Breast epithelium (tissue), 4 donors: ENCODE measurements at regions not wholly inside any gene's neighbourhood (a gene's known extent, or its start where the extent isn't known, plus 50 kb on each side); places are given as distances from the start of the nearest gene placed in this dataset.

ENCODE experiments used
- DNase-seq, 2 donors: peaks; one replicate each; pipeline ENCODE4 v3.0.0-alpha.2; 2019; ENCODE audit warnings: low spot score in 2 of 2
- H3K27ac ChIP-seq, 2 donors: fragments of 200-600 bp; sonication (generic) in 1 of 2; one replicate each; pipeline ENCODE4 v1.5.1; 2016 to 2019; ENCODE audit warnings: mild to moderate bottlenecking in 1 of 2
- H3K27me3 ChIP-seq, 2 donors: fragments of 200-600 bp; sonication (generic) in 1 of 2; one replicate each; pipeline versions ENCODE4 v1.5.1 to v1.6.0; 2017 to 2019; ENCODE audit warnings: control low read depth in 1 of 2, mild to moderate bottlenecking in 1 of 2
- H3K36me3 ChIP-seq: fragments of 200-600 bp; one replicate; pipeline ENCODE4 v1.5.1; 2019
- H3K4me1 ChIP-seq, 2 donors: fragments of 200-600 bp; sonication (generic); one replicate each; pipeline ENCODE4 v1.5.1; 2016 to 2019; ENCODE audit warnings: control low read depth in 1 of 2
- H3K4me3 ChIP-seq, 3 donors: fragments of 200-600 bp; sonication (generic); 1 replicate in 2 of 3; 2 replicates in 1 of 3; pipeline ENCODE4 v1.5.1; 2016 to 2019; ENCODE audit warnings: mild to moderate bottlenecking in 3 of 3, moderate library complexity in 2 of 3
- H3K9me3 ChIP-seq, 2 donors: fragments of 200-600 bp; sonication (generic) in 1 of 2; one replicate each; pipeline ENCODE4 v1.5.1; 2016 to 2019; ENCODE audit warnings: control low read depth in 1 of 2
- CTCF ChIP-seq, 3 donors: fragments of 450-650 bp; IDR thresholded peaks; one replicate each; pipeline ENCODE4 v1.5.1; 2016 to 2017; ENCODE audit warnings: antibody characterized with exemption in 3 of 3, mild to moderate bottlenecking in 3 of 3, moderate library complexity in 3 of 3
- POLR2A ChIP-seq: fragments of 450-650 bp; IDR thresholded peaks from one replicate; pipeline ENCODE4 v1.6.1; 2016; ENCODE audit warnings: antibody characterized with exemption, mild to moderate bottlenecking, moderate library complexity
- POLR2AphosphoS5 ChIP-seq, 3 donors: sonication (generic); formaldehyde crosslinking; IDR thresholded peaks; one replicate each; pipeline ENCODE4 v1.6.1; 2017; ENCODE audit warnings: antibody characterized with exemption in 3 of 3
- intact Hi-C: fragments of 100-400 bp; cut with DNase I; formaldehyde crosslinking; loops from one replicate; pipeline ENCODE4 v1.15.1; 2023; ENCODE audit warnings: low total_unique reads

- Histone ChIP-seq H3K4me3 (no peak overlapping the region), H3K27me3 (no peaks in the 10 kb centered on the region), H3K36me3 (no peaks in the 10 kb centered on the region), H3K9me3 (no peaks in the 10 kb centered on the region), H3K4me1 (no peaks in the 10 kb centered on the region), H3K27ac (no peak overlapping the region)
- no peak for DNase-seq
- intact Hi-C loops = no loop called here
- TF ChIP-seq POLR2AphosphoS5 (IDR thresholded peaks at IDR 0.05) (no peak), CTCF (IDR thresholded peaks at IDR 0.05) (peak in 2 of 3 donors; percentile 31 to 32)
These were observed 154.1 kb upstream of the MMS22L start for GRCh38 chr6:97437087-97437486.

- no peaks in the 10 kb centered on the region for H3K4me1 ChIP-seq
- TF ChIP-seq POLR2AphosphoS5 (IDR thresholded peaks at IDR 0.05) = no peak
- TF ChIP-seq POLR2A = no peak
- no peak for TF ChIP-seq CTCF (IDR thresholded peaks at IDR 0.05)
- H3K36me3 ChIP-seq = no peaks in the 10 kb centered on the region
- H3K27me3 ChIP-seq = no peaks in the 10 kb centered on the region
- no peak for DNase-seq
- intact Hi-C loops = no loop called here
- no peak overlapping the region for H3K27ac ChIP-seq
- no peak overlapping the region for H3K4me3 ChIP-seq
- H3K9me3 ChIP-seq = no peaks in the 10 kb centered on the region
These were observed 155.1 kb upstream of the MMS22L start for GRCh38 chr6:97438011-97438671.

- TF ChIP-seq POLR2AphosphoS5 (IDR thresholded peaks at IDR 0.05) (no peak), POLR2A (no peak), CTCF (IDR thresholded peaks at IDR 0.05) (no peak)
These were observed 157.7 kb upstream of the MMS22L start for GRCh38 chr6:97440590-97441176.

GRCh38 chr6:97443408-97444080 lies 160.5 kb upstream of the MMS22L start:
- H3K4me1 ChIP-seq = no peaks in the 10 kb centered on the region
- intact Hi-C loops = no loop called here

More at GRCh38 chr6:97440590-97441176, 157.7 kb upstream of the MMS22L start:
- Histone ChIP-seq H3K9me3 (no peaks in the 10 kb centered on the region), H3K4me3 (no peak overlapping the region), H3K27ac (no peak overlapping the region), H3K4me1 (no peaks in the 10 kb centered on the region), H3K27me3 (no peaks in the 10 kb centered on the region), H3K36me3 (no peaks in the 10 kb centered on the region)
- no peak for DNase-seq
- intact Hi-C loops = no loop called here

More at GRCh38 chr6:97443408-97444080, 160.5 kb upstream of the MMS22L start:
- no peak for TF ChIP-seq POLR2A
- TF ChIP-seq CTCF (IDR thresholded peaks at IDR 0.05) = no peak
- no peak overlapping the region for H3K27ac ChIP-seq
- no peak for DNase-seq
- no peaks in the 10 kb centered on the region for H3K9me3 ChIP-seq
- no peaks in the 10 kb centered on the region for H3K27me3 ChIP-seq
- H3K36me3 ChIP-seq = no peaks in the 10 kb centered on the region
- H3K4me3 ChIP-seq = no peak overlapping the region
